OCI-LY1 (cell line): ENCODE measurements at regions not wholly inside any gene's neighbourhood (a gene's known extent, or its start where the extent isn't known, plus 50 kb on each side); places are given as distances from the start of the nearest gene placed in this dataset.

Source experiments
- H2AFZ ChIP-seq: fragments of 200-600 bp; sonication (generic), shearing (Covaris generic); 2 replicates; pipeline ENCODE4 v1.6.0; 2014; ENCODE audit warnings: antibody characterized with exemption, mild to moderate bottlenecking, low read length
- H3F3A ChIP-seq: fragments of 200-600 bp; sonication (generic), shearing (Covaris generic); 2 replicates; pipeline ENCODE4 v1.6.0; 2014; ENCODE audit warnings: mild to moderate bottlenecking, antibody characterized with exemption, low read length, moderate library complexity; ENCODE audit not compliant: insufficient read depth
- H3K27ac ChIP-seq: fragments of 200-600 bp; sonication (generic); 2 replicates; pipeline ENCODE4 v1.5.1; 2014; ENCODE audit warnings: low read length, mixed run types, mild to moderate bottlenecking, low read depth; ENCODE audit not compliant: poor library complexity, severe bottlenecking
- H3K27me3 ChIP-seq: fragments of 200-600 bp; sonication (generic); 2 replicates; pipeline ENCODE4 v1.6.0; 2014; ENCODE audit warnings: antibody characterized with exemption, mild to moderate bottlenecking, low read length, moderate library complexity; ENCODE audit not compliant: insufficient read depth
- H3K36me3 ChIP-seq: fragments of 200-600 bp; sonication (generic); 2 replicates; pipeline ENCODE4 v1.6.1; 2014; ENCODE audit warnings: mild to moderate bottlenecking, antibody characterized with exemption, low read length, moderate library complexity, mixed read lengths; ENCODE audit not compliant: insufficient read depth
- H3K4me1 ChIP-seq: fragments of 200-600 bp; sonication (generic); 2 replicates; pipeline ENCODE4 v1.5.1; 2014; ENCODE audit warnings: mild to moderate bottlenecking, low read length, moderate library complexity; ENCODE audit not compliant: insufficient read depth, severe bottlenecking
- H3K4me2 ChIP-seq: fragments of 200-600 bp; sonication (generic), shearing (Covaris generic); 2 replicates; pipeline ENCODE4 v1.6.1; 2014; ENCODE audit warnings: low read length
- H3K4me3 ChIP-seq: fragments of 200-600 bp; sonication (generic); 2 replicates; pipeline ENCODE4 v1.5.1; 2014; ENCODE audit warnings: low read length, low read depth, mild to moderate bottlenecking, mixed read lengths; ENCODE audit not compliant: poor library complexity, severe bottlenecking
- H3K79me2 ChIP-seq: fragments of 200-600 bp; shearing (Covaris generic); 2 replicates; pipeline ENCODE4 v1.6.1; 2016; ENCODE audit warnings: mixed run types, low read length, mixed read lengths; ENCODE audit not compliant: insufficient read depth
- H3K9ac ChIP-seq: fragments of 200-600 bp; sonication (generic), shearing (Covaris generic); 2 replicates; pipeline ENCODE4 v1.6.1; 2014; ENCODE audit warnings: mild to moderate bottlenecking, low read length, mixed read lengths
- H3K9me2 ChIP-seq: fragments of 200-600 bp; sonication (generic), shearing (Covaris generic); 2 replicates; pipeline ENCODE4 v1.6.1; 2014; ENCODE audit warnings: low read depth, mild to moderate bottlenecking, low read length, mixed read lengths
- H3K9me3 ChIP-seq: fragments of 200-600 bp; shearing (Covaris generic); 2 replicates; pipeline ENCODE4 v1.6.1; 2014; ENCODE audit warnings: low read length, mixed read lengths
- H4K20me1 ChIP-seq: fragments of 200-600 bp; sonication (generic), shearing (Covaris generic); 2 replicates; pipeline ENCODE4 v1.6.0; 2016; ENCODE audit warnings: mild to moderate bottlenecking, low read length; ENCODE audit not compliant: insufficient read depth
- CTCF ChIP-seq: fragments of 200-600 bp; sonication (generic), shearing (Covaris generic); IDR thresholded peaks from 2 replicates; pipeline ENCODE4 v1.5.1; 2017; ENCODE audit warnings: mild to moderate bottlenecking, antibody characterized with exemption, low read length, moderate library complexity, mixed read lengths
- EZH2 ChIP-seq: fragments of 200-600 bp; sonication (generic), shearing (Covaris generic); IDR thresholded peaks from 2 replicates; pipeline ENCODE4 v1.8.0; 2017; ENCODE audit warnings: borderline replicate concordance, mixed run types, mild to moderate bottlenecking, antibody characterized with exemption, low read length, moderate library complexity, mixed read lengths

GRCh38 chr13:42418184-42418583 lies 146.2 kb downstream of the AKAP11 start:
- Histone ChIP-seq H3K4me3 (no peak overlapping the region), H3K79me2 (no peaks in the 10 kb centered on the region), H3K9me2 (no peaks in the 10 kb centered on the region), H3K9me3 (no peaks in the 10 kb centered on the region), H3F3A (no peaks in the 10 kb centered on the region), H3K4me1 (no peaks in the 10 kb centered on the region), H3K27ac (no peak overlapping the region), H4K20me1 (no peaks in the 10 kb centered on the region), H3K9ac (no peak overlapping the region), H3K27me3 (no peaks in the 10 kb centered on the region), H3K4me2 (no peak overlapping the region), H3K36me3 (no peaks in the 10 kb centered on the region), H2AFZ (no peak overlapping the region)
- TF ChIP-seq CTCF (no peak), EZH2 (no peak)

GRCh38 chr13:42420304-42420703 lies 148.4 kb downstream of the AKAP11 start:
- Histone ChIP-seq H3K36me3 (no peaks in the 10 kb centered on the region), H3K9me3 (no peaks in the 10 kb centered on the region)

DNA sequence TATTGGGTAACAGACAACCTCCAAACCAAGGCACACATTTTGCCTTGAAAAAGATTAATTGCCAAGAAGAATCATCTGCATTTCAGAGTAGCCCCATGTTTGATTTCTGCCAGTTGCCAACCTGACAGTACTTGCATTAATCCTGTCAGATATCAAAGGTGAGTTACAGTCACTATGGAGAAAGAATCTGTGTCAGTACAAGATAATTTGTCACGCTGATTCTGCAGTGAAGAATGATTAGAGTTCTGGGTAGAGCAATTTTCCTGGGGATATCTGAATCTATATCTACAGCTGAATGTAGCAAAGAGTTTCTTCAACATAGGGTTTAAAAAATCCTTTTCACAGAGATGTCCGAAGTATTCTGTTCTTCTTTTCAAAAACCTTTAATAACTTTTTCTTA lies 150.7 kb downstream of the AKAP11 start:
- no peaks in the 10 kb centered on the region for H3K79me2 ChIP-seq
- H3K9ac ChIP-seq = no peak overlapping the region
- no peak overlapping the region for H3K4me2 ChIP-seq
- TF ChIP-seq CTCF = no peak
- TF ChIP-seq EZH2 = no peak
- H3K27me3 ChIP-seq = no peaks in the 10 kb centered on the region
- H2AFZ ChIP-seq = no peak overlapping the region
- no peaks in the 10 kb centered on the region for H3K9me2 ChIP-seq
- H3K9me3 ChIP-seq = no peaks in the 10 kb centered on the region
- no peak overlapping the region for H3K27ac ChIP-seq
- H3K4me1 ChIP-seq = no peaks in the 10 kb centered on the region
- H4K20me1 ChIP-seq = no peaks in the 10 kb centered on the region
- H3F3A ChIP-seq = no peaks in the 10 kb centered on the region
- no peaks in the 10 kb centered on the region for H3K36me3 ChIP-seq
- no peak overlapping the region for H3K4me3 ChIP-seq

More at GRCh38 chr13:42420304-42420703, 148.4 kb downstream of the AKAP11 start:
- no peak for TF ChIP-seq CTCF
- no peak for TF ChIP-seq EZH2
- no peaks in the 10 kb centered on the region for H3K4me1 ChIP-seq
- no peaks in the 10 kb centered on the region for H3K9me2 ChIP-seq
- no peak overlapping the region for H3K27ac ChIP-seq
- no peak overlapping the region for H3K4me2 ChIP-seq
- H3K27me3 ChIP-seq = no peaks in the 10 kb centered on the region
- H3K9ac ChIP-seq = no peak overlapping the region
- H3K4me3 ChIP-seq = no peak overlapping the region
- H4K20me1 ChIP-seq = no peaks in the 10 kb centered on the region
- no peak overlapping the region for H2AFZ ChIP-seq
- no peaks in the 10 kb centered on the region for H3F3A ChIP-seq
- H3K79me2 ChIP-seq = no peaks in the 10 kb centered on the region
